ENCODE measurements at regions not wholly inside any gene's neighbourhood (a gene's known extent, or its start where the extent isn't known, plus 50 kb on each side); places are given as distances from the start of the nearest gene placed in this dataset.

DNA sequence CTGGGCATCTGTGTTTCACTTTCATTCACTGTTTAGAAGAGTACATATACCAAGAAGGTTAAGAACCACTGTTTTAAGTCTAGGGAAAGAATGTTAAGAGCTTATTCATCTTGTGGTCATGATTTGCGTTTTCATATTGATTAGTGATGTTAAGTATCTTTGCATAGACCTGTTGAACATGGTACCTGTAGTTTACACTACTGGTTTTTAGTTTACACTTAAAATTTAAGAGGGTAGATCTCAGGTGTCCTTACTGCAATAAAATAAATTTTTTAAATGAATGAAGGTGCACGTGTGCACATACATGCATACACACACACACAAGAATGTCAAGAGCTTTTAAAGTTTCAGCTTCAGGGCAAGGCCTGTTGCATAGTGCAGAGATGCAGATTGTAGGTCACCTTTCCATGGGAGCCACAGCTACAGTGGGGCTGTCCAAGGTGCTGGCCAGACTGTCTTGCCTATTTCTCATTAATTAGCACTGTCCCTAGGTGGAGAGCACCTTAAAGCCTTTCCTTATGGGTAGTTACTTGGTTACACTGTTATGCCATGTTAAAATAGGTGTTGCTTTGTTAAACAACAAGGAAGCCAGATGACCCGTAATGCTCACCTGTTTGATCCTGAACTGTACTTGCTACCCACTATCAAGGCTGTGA lies 543.0 kb upstream of the DAB1 start:
- no peak overlapping the region for H3K4me2 ChIP-seq
- DNase-seq = no peak
- no peaks in the 10 kb centered on the region for H3K9me3 ChIP-seq (ENCODE audit: insufficient read depth, low read depth)
- POLR2A ChIA-PET (ENCODE audit: unreplicated experiment) = no interaction called here
- no TSS peak for BruUV-seq (replicated peaks)
- intact Hi-C loops (cut with micrococcal nuclease; ENCODE audit: unreplicated experiment) = no loop called here
- no peaks in the 10 kb centered on the region for H4K20me1 ChIP-seq (ENCODE audit: insufficient read depth)
- H3F3A ChIP-seq (ENCODE audit: insufficient read depth, low read depth) = no peaks in the 10 kb centered on the region
- no peaks in the 10 kb centered on the region for H3K4me1 ChIP-seq (replicated peaks; ENCODE audit: insufficient read depth)
- no peaks in the 10 kb centered on the region for H3K9me2 ChIP-seq (ENCODE audit: insufficient read depth)
- no peak overlapping the region for H3K4me3 ChIP-seq
- no peaks in the 10 kb centered on the region for H3K79me2 ChIP-seq (ENCODE audit: low read depth)
- no peak overlapping the region for H2AFZ ChIP-seq
- H3K36me3 ChIP-seq (ENCODE audit: low read depth) = no peaks in the 10 kb centered on the region
- no peaks in the 10 kb centered on the region for H3K27me3 ChIP-seq (ENCODE audit: insufficient read depth, low read depth)
- TF ChIP-seq, protein P1, sequence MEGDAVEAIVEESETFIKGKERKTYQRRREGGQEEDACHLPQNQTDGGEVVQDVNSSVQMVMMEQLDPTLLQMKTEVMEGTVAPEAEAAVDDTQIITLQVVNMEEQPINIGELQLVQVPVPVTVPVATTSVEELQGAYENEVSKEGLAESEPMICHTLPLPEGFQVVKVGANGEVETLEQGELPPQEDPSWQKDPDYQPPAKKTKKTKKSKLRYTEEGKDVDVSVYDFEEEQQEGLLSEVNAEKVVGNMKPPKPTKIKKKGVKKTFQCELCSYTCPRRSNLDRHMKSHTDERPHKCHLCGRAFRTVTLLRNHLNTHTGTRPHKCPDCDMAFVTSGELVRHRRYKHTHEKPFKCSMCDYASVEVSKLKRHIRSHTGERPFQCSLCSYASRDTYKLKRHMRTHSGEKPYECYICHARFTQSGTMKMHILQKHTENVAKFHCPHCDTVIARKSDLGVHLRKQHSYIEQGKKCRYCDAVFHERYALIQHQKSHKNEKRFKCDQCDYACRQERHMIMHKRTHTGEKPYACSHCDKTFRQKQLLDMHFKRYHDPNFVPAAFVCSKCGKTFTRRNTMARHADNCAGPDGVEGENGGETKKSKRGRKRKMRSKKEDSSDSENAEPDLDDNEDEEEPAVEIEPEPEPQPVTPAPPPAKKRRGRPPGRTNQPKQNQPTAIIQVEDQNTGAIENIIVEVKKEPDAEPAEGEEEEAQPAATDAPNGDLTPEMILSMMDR (conservative IDR thresholded peaks at IDR 0.05) = no peak
- TF ChIP-seq EZH2 (IDR thresholded peaks at IDR 0.05; ENCODE audit: low read depth) = no peak
- CTCF ChIA-PET = no interaction called here
- H3K27ac ChIP-seq = no peak overlapping the region

DNA sequence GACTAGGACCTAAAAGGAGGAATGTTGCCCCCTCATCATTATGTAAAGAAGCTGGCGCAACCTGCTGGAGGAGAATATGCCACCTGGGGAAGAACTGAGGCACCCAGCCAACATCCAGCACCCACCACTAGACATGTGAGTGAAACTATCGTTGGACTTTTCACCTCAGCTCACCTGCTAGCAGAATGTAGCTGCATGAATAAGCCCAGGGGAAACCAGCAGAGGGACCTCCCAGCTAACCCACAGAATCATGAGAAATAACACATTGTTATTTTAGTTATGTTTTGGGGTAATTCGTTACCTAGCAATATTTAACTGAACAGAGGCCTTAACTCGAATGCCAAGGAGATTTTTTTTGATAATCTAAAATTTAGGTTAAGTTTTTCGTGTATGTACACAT lies 542.5 kb upstream of the DAB1 start:
- H3K27ac ChIP-seq = no peak overlapping the region
- no peak for DNase-seq
- no peaks in the 10 kb centered on the region for H3K9me2 ChIP-seq (ENCODE audit: insufficient read depth)
- H3K36me3 ChIP-seq (ENCODE audit: low read depth) = no peaks in the 10 kb centered on the region
- no peaks in the 10 kb centered on the region for H4K20me1 ChIP-seq (ENCODE audit: insufficient read depth)
- H3K4me1 ChIP-seq (replicated peaks; ENCODE audit: insufficient read depth) = no peaks in the 10 kb centered on the region
- POLR2A ChIA-PET (ENCODE audit: unreplicated experiment) = no interaction called here
- no peak overlapping the region for H3K4me2 ChIP-seq
- CTCF ChIA-PET = no interaction called here
- no peaks in the 10 kb centered on the region for H3K79me2 ChIP-seq (ENCODE audit: low read depth)
- intact Hi-C loops (cut with micrococcal nuclease; ENCODE audit: unreplicated experiment) = no loop called here
- H3F3A ChIP-seq (ENCODE audit: insufficient read depth, low read depth) = no peaks in the 10 kb centered on the region
- TF ChIP-seq, protein P1 (conservative IDR thresholded peaks at IDR 0.05) = no peak
- TF ChIP-seq EZH2 (IDR thresholded peaks at IDR 0.05; ENCODE audit: low read depth) = no peak
- no peaks in the 10 kb centered on the region for H3K9me3 ChIP-seq (ENCODE audit: insufficient read depth, low read depth)
- H3K27me3 ChIP-seq (ENCODE audit: insufficient read depth, low read depth) = no peaks in the 10 kb centered on the region
- H3K4me3 ChIP-seq = no peak overlapping the region
- no peak overlapping the region for H2AFZ ChIP-seq
- BruUV-seq (replicated peaks) = no TSS peak

DNA sequence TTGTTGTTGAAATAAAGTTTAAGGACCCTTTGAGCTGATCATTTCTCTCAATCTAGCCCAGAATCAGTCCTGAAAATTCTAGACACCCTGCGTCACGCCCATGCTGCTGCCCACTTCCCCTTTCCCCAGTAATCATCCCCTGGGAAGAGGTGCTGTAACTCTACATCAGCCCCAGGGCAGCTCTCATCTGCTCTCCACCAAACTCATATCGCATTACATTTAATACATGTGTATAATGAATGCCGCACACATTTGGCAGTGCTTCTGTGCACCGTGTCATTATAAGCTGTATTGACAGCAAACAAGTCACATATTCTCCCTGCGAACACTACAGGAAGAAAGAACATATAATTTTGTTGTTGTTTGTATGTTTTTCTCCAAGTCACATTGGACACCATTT lies 539.7 kb upstream of the DAB1 start:
- no peaks in the 10 kb centered on the region for H3K9me3 ChIP-seq (ENCODE audit: insufficient read depth, low read depth)
- no peaks in the 10 kb centered on the region for H3K36me3 ChIP-seq (ENCODE audit: low read depth)
- DNase-seq = no peak
- no peaks in the 10 kb centered on the region for H4K20me1 ChIP-seq (ENCODE audit: insufficient read depth)
- no peaks in the 10 kb centered on the region for H3K4me1 ChIP-seq (replicated peaks; ENCODE audit: insufficient read depth)
- H3F3A ChIP-seq (ENCODE audit: insufficient read depth, low read depth) = no peaks in the 10 kb centered on the region
- no peaks in the 10 kb centered on the region for H3K27me3 ChIP-seq (ENCODE audit: insufficient read depth, low read depth)
- no peak overlapping the region for H3K27ac ChIP-seq
- CTCF ChIA-PET = no interaction called here
- H3K9me2 ChIP-seq (ENCODE audit: insufficient read depth) = no peaks in the 10 kb centered on the region
- BruUV-seq (replicated peaks) = no TSS peak
- no peak overlapping the region for H3K4me2 ChIP-seq
- POLR2A ChIA-PET (ENCODE audit: unreplicated experiment) = no interaction called here
- intact Hi-C loops (cut with micrococcal nuclease; ENCODE audit: unreplicated experiment) = no loop called here
- TF ChIP-seq, protein P1 (conservative IDR thresholded peaks at IDR 0.05) = no peak
- no peak for TF ChIP-seq EZH2 (IDR thresholded peaks at IDR 0.05; ENCODE audit: low read depth)
- H2AFZ ChIP-seq = no peak overlapping the region
- H3K4me3 ChIP-seq = no peak overlapping the region
- no peaks in the 10 kb centered on the region for H3K79me2 ChIP-seq (ENCODE audit: low read depth)

Data from PC-9 (cell line).